ENCODE measurements at regions not wholly inside any gene's neighbourhood (a gene's known extent, or its start where the extent isn't known, plus 50 kb on each side); places are given as distances from the start of the nearest gene placed in this dataset.

- TF ChIP-seq, protein P1, sequence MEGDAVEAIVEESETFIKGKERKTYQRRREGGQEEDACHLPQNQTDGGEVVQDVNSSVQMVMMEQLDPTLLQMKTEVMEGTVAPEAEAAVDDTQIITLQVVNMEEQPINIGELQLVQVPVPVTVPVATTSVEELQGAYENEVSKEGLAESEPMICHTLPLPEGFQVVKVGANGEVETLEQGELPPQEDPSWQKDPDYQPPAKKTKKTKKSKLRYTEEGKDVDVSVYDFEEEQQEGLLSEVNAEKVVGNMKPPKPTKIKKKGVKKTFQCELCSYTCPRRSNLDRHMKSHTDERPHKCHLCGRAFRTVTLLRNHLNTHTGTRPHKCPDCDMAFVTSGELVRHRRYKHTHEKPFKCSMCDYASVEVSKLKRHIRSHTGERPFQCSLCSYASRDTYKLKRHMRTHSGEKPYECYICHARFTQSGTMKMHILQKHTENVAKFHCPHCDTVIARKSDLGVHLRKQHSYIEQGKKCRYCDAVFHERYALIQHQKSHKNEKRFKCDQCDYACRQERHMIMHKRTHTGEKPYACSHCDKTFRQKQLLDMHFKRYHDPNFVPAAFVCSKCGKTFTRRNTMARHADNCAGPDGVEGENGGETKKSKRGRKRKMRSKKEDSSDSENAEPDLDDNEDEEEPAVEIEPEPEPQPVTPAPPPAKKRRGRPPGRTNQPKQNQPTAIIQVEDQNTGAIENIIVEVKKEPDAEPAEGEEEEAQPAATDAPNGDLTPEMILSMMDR (IDR thresholded peaks at IDR 0.05) = no peak
- no peak for TF ChIP-seq EP300 (IDR thresholded peaks at IDR 0.05)
- TF ChIP-seq POLR2A (IDR thresholded peaks at IDR 0.05) = no peak
- TF ChIP-seq POLR2AphosphoS5 (IDR thresholded peaks at IDR 0.05) = no peak
Measured at GRCh38 chr11:104327861-104328511, 164.0 kb upstream of the PDGFD start.

Data from stomach (tissue), 4 donors.